DND-41 (cell line): ENCODE measurements at regions not wholly inside any gene's neighbourhood (a gene's known extent, or its start where the extent isn't known, plus 50 kb on each side); places are given as distances from the start of the nearest gene placed in this dataset.

Source experiments
- ATAC-seq: fragments of 200-7000 bp; cut with Tn5 transposase; 3 replicates; pipeline ENCODE4 v1.9.1; 2021; ENCODE audit warnings: low read depth; ENCODE audit not compliant: insufficient read depth
- DNase-seq: peaks from one replicate; pipeline ENCODE4 v3.0.0-alpha.2; 2020
- H2AFZ ChIP-seq: 2 replicates; pipeline ENCODE4 v1.6.0; 2012; ENCODE audit warnings: low read depth, low read length
- H3K27ac ChIP-seq: 2 replicates; pipeline ENCODE4 v1.5.1; 2012; ENCODE audit warnings: low read length, inconsistent platforms
- H3K27me3 ChIP-seq: fragments of 200-600 bp; sonication (generic); 2 replicates; pipeline ENCODE4 v1.6.0; 2012; ENCODE audit warnings: low read length, mild to moderate bottlenecking, inconsistent platforms; ENCODE audit not compliant: insufficient read depth, poor library complexity
- H3K36me3 ChIP-seq: 2 replicates; pipeline ENCODE4 v1.5.1; 2012; ENCODE audit warnings: low read length, inconsistent platforms; ENCODE audit not compliant: insufficient read depth
- H3K4me1 ChIP-seq: 2 replicates; pipeline ENCODE4 v1.5.1; 2012; ENCODE audit warnings: mild to moderate bottlenecking, low read length; ENCODE audit not compliant: insufficient read depth
- H3K4me2 ChIP-seq: 2 replicates; pipeline ENCODE4 v1.6.0; 2012; ENCODE audit warnings: mild to moderate bottlenecking, moderate library complexity, low read length, inconsistent platforms; ENCODE audit not compliant: insufficient read depth
- H3K4me3 ChIP-seq, 2 experiments: fragments of 200-600 bp in 1 of 2; shearing (Covaris generic) in 1 of 2; 2 replicates each; pipeline ENCODE4 v1.5.1; 2012 to 2016; ENCODE audit warnings: inconsistent platforms in 2 of 2, low read length in 2 of 2, mild to moderate bottlenecking in 2 of 2, low read depth in 1 of 2, moderate library complexity in 1 of 2
- H3K79me2 ChIP-seq: 2 replicates; pipeline ENCODE4 v1.6.0; 2012; ENCODE audit warnings: low read length, inconsistent platforms; ENCODE audit not compliant: insufficient read depth
- H3K9ac ChIP-seq: 2 replicates; pipeline ENCODE4 v1.6.0; 2012; ENCODE audit warnings: low read depth, mild to moderate bottlenecking, inconsistent platforms, low read length, moderate library complexity
- H3K9me3 ChIP-seq: 2 replicates; pipeline ENCODE4 v1.5.1; 2012; ENCODE audit warnings: low read length, moderate library complexity, mild to moderate bottlenecking, inconsistent platforms; ENCODE audit not compliant: insufficient read depth, severe bottlenecking
- H4K20me1 ChIP-seq: 2 replicates; pipeline ENCODE4 v1.6.0; 2012; ENCODE audit warnings: low read length; ENCODE audit not compliant: insufficient read depth
- EZH2 ChIP-seq: IDR thresholded peaks from 3 replicates; pipeline ENCODE4 v1.6.1; 2012; ENCODE audit warnings: borderline replicate concordance, low read depth, mild to moderate bottlenecking, moderate library complexity, low read length, inconsistent platforms; ENCODE audit not compliant: severe bottlenecking
- TF ChIP-seq, protein P1 (sequence below): IDR thresholded peaks from 2 replicates; pipeline ENCODE4 v1.5.1; 2012; ENCODE audit warnings: borderline replicate concordance, low read length, moderate library complexity, mild to moderate bottlenecking; ENCODE audit not compliant: poor library complexity, severe bottlenecking; ENCODE audit errors: extremely low read depth

DNA sequence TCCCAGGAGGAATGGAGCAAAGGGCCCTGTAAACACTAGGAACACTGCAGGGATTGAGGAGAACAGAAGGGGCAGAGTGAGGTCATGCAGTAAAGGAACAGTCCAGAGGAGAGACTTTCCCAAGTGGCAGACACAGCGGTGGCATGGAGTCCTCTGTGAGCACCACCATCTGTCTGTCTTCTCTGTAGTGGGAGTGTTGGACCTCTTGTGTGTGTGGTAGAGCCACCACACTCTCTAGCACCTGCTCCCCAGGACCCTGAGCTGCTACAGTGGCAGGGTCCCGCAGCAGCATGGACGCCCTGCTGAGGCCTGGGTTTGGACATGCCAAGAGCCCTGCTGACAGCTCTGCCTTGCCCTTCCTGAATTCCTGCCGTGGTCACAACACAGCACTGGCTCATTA lies 75.7 kb upstream of the LARP1 start:
- no peak overlapping the region for H3K4me2 ChIP-seq
- H3K9ac ChIP-seq = no peak overlapping the region
- no peak for ATAC-seq
- no peaks in the 10 kb centered on the region for H3K79me2 ChIP-seq
- peaks cover 14% of the 10 kb centered on the region for H3K4me1 ChIP-seq
- H4K20me1 ChIP-seq = no peaks in the 10 kb centered on the region
- DNase-seq = no peak
- H2AFZ ChIP-seq = no peak overlapping the region
- H3K27me3 ChIP-seq = no peaks in the 10 kb centered on the region
- no peak overlapping the region for H3K4me3 ChIP-seq
- no peak for TF ChIP-seq EZH2
- TF ChIP-seq, protein P1, sequence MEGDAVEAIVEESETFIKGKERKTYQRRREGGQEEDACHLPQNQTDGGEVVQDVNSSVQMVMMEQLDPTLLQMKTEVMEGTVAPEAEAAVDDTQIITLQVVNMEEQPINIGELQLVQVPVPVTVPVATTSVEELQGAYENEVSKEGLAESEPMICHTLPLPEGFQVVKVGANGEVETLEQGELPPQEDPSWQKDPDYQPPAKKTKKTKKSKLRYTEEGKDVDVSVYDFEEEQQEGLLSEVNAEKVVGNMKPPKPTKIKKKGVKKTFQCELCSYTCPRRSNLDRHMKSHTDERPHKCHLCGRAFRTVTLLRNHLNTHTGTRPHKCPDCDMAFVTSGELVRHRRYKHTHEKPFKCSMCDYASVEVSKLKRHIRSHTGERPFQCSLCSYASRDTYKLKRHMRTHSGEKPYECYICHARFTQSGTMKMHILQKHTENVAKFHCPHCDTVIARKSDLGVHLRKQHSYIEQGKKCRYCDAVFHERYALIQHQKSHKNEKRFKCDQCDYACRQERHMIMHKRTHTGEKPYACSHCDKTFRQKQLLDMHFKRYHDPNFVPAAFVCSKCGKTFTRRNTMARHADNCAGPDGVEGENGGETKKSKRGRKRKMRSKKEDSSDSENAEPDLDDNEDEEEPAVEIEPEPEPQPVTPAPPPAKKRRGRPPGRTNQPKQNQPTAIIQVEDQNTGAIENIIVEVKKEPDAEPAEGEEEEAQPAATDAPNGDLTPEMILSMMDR = no peak
- no peaks in the 10 kb centered on the region for H3K9me3 ChIP-seq
- H3K36me3 ChIP-seq = no peaks in the 10 kb centered on the region
- H3K27ac ChIP-seq = no peak overlapping the region

DNA sequence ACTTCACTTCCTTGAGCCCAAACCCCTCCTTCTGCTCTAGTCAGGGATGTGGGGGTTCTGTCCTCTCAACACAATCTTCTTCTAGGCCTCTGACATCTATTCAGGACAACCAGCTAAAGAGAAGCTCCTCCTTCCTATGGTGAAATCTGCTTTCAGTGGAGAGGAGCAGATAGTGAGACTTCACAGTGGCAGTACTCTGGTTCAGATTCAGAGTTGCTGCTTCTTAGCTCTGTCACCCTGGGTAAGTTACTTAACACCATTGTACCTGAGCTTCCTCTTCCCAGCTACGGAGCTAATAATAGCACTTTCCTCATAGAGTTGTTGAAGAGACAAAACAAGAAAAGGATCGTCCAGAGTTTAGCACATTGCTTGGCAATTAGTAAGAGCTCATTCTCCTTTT lies 77.3 kb upstream of the LARP1 start:
- no peak for DNase-seq
- no peak overlapping the region for H3K27ac ChIP-seq
- H2AFZ ChIP-seq = no peak overlapping the region
- no peaks in the 10 kb centered on the region for H3K9me3 ChIP-seq
- no peaks in the 10 kb centered on the region for H4K20me1 ChIP-seq
- TF ChIP-seq EZH2 = no peak
- TF ChIP-seq, protein P1 = no peak
- no peak overlapping the region for H3K4me2 ChIP-seq
- peaks cover 5% of the 10 kb centered on the region for H3K4me1 ChIP-seq
- no peak for ATAC-seq
- no peaks in the 10 kb centered on the region for H3K36me3 ChIP-seq
- no peaks in the 10 kb centered on the region for H3K79me2 ChIP-seq
- H3K9ac ChIP-seq = no peak overlapping the region
- H3K4me3 ChIP-seq = no peak overlapping the region
- no peaks in the 10 kb centered on the region for H3K27me3 ChIP-seq

DNA sequence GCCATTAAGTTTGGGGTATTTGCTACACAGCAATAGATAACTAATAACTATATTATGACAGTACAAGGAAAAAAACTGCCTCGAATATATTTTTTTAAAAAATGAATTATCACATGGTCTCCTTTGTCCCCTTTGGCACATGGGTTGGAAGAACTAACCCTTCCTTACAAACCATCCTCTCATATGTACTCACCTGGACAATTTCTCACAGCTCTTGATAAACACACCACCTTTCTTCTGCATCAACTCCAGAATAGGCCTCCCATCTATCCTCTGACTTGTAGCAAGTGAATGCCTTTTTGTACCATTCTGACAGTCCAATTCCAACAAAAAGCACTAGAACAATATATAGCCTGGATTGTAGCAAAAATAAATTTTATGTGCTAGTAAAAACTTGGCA lies 78.7 kb upstream of the LARP1 start:
- DNase-seq (no peak), ATAC-seq (no peak)
- no peaks in the 10 kb centered on the region for H3K9me3 ChIP-seq
- H3K27ac ChIP-seq = no peak overlapping the region
- no peak overlapping the region for H3K4me3 ChIP-seq
- TF ChIP-seq, protein P1 = no peak
- no peak for TF ChIP-seq EZH2
- H4K20me1 ChIP-seq = no peaks in the 10 kb centered on the region
- H3K27me3 ChIP-seq = no peaks in the 10 kb centered on the region
- H3K4me1 ChIP-seq = no peaks in the 10 kb centered on the region
- H2AFZ ChIP-seq = no peak overlapping the region
- H3K9ac ChIP-seq = no peak overlapping the region
- H3K79me2 ChIP-seq = no peaks in the 10 kb centered on the region
- H3K36me3 ChIP-seq = no peaks in the 10 kb centered on the region
- no peak overlapping the region for H3K4me2 ChIP-seq

DNA sequence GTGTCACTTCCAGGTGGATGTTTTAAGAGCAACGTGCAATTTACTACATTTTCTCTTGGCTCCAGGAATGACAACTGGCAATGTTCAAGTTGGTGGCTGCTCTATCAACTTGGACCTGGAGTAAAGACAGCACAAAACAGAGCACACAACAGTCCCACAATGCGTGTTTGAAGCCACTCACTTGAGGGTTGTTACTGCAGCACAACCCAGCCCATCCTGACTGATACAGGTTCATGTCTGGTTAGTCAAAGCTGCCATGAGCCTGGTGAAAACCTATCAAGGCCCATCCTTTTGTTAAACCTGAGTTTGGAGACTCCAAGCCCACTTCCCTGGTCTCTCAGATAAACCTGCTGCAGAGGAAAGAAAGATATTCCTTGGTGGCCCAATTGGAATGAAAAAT lies 81.1 kb upstream of the LARP1 start:
- Histone ChIP-seq H3K79me2 (no peaks in the 10 kb centered on the region), H4K20me1 (no peaks in the 10 kb centered on the region), H2AFZ (no peak overlapping the region), H3K4me3 (no peak overlapping the region), H3K4me2 (no peak overlapping the region), H3K36me3 (no peaks in the 10 kb centered on the region), H3K9ac (no peak overlapping the region), H3K4me1 (no peaks in the 10 kb centered on the region), H3K27me3 (no peaks in the 10 kb centered on the region), H3K27ac (no peak overlapping the region), H3K9me3 (no peaks in the 10 kb centered on the region)
- no peak for DNase-seq
- ATAC-seq = no peak
- TF ChIP-seq, protein P1 = no peak
- no peak for TF ChIP-seq EZH2
